Keratinocyte (primary cell): ENCODE measurements at regions not wholly inside any gene's neighbourhood (a gene's known extent, or its start where the extent isn't known, plus 50 kb on each side); places are given as distances from the start of the nearest gene placed in this dataset.

Experiments
- DNase-seq: peaks from one replicate; pipeline ENCODE4 v3.0.0-alpha.2; 2011; ENCODE audit warnings: low read depth, missing footprints, low spot score
- FAIRE-seq: peaks from 2 replicates; lab custom pipeline; 2011; peaks lifted over from hg19 to GRCh38; lab: Jason Lieb, UNC
- H2AFZ ChIP-seq: 2 replicates; pipeline ENCODE4 v1.6.0; 2012; ENCODE audit warnings: low read length, control low read depth, inconsistent platforms; ENCODE audit not compliant: control insufficient read depth
- H3K27ac ChIP-seq: 2 replicates; pipeline ENCODE4 v1.5.1; 2011; ENCODE audit warnings: low read length; ENCODE audit not compliant: control insufficient read depth, insufficient read depth
- H3K27me3 ChIP-seq: 3 replicates; pipeline ENCODE4 v1.6.0; 2011; ENCODE audit warnings: low read length; ENCODE audit not compliant: control insufficient read depth, insufficient read depth; ENCODE audit errors: extremely low read depth
- H3K36me3 ChIP-seq, 2 experiments: 2 replicates in 1 of 2; 3 replicates in 1 of 2; pipeline ENCODE4 v1.5.1; 2011; ENCODE audit warnings: low read length in 2 of 2, mild to moderate bottlenecking in 1 of 2; ENCODE audit not compliant: control insufficient read depth in 2 of 2, insufficient read depth in 2 of 2; ENCODE audit errors: extremely low read depth in 1 of 2
- H3K4me1 ChIP-seq: 3 replicates; pipeline ENCODE4 v1.5.1; 2011; ENCODE audit warnings: low read length; ENCODE audit not compliant: control insufficient read depth, insufficient read depth; ENCODE audit errors: extremely low read depth
- H3K4me2 ChIP-seq: 3 replicates; pipeline ENCODE4 v1.6.0; 2011; ENCODE audit warnings: low read depth, low read length; ENCODE audit not compliant: control insufficient read depth, insufficient read depth; ENCODE audit errors: extremely low read depth
- H3K4me3 ChIP-seq, 3 experiments: fragments of 200-600 bp in 1 of 3; sonication (generic) in 1 of 3; 2 replicates in 2 of 3; 3 replicates in 1 of 3; pipeline ENCODE4 v1.5.1; 2011 to 2016; ENCODE audit warnings: low read length in 3 of 3, mild to moderate bottlenecking in 3 of 3, control low read depth in 2 of 3, inconsistent platforms in 1 of 3, low read depth in 1 of 3, mixed read lengths in 1 of 3, mixed run types in 1 of 3, moderate library complexity in 1 of 3; ENCODE audit not compliant: control insufficient read depth in 2 of 3, insufficient read depth in 2 of 3; ENCODE audit errors: extremely low read depth in 1 of 3
- H3K79me2 ChIP-seq: 2 replicates; pipeline ENCODE4 v1.6.0; 2012; ENCODE audit warnings: low read length; ENCODE audit not compliant: control insufficient read depth, insufficient read depth
- H3K9ac ChIP-seq: 3 replicates; pipeline ENCODE4 v1.6.0; 2011; ENCODE audit warnings: low read length; ENCODE audit not compliant: control insufficient read depth, insufficient read depth; ENCODE audit errors: extremely low read depth
- H3K9me1 ChIP-seq: 3 replicates; pipeline ENCODE4 v1.6.0; 2011; ENCODE audit warnings: low read length; ENCODE audit not compliant: control insufficient read depth, insufficient read depth; ENCODE audit errors: extremely low read depth
- H3K9me3 ChIP-seq: 2 replicates; pipeline ENCODE4 v1.5.1; 2012; ENCODE audit warnings: low read depth, low read length; ENCODE audit not compliant: control insufficient read depth
- H4K20me1 ChIP-seq: 3 replicates; pipeline ENCODE4 v1.6.0; 2011; ENCODE audit warnings: low read length; ENCODE audit not compliant: control insufficient read depth, insufficient read depth; ENCODE audit errors: extremely low read depth
- CTCF ChIP-seq, 3 experiments: IDR thresholded peaks in 1 of 3; conservative IDR thresholded peaks in 1 of 3; optimal IDR thresholded peaks in 1 of 3; 2 replicates in 2 of 3; 3 replicates in 1 of 3; pipeline versions ENCODE3 to v1.5.1; 2011; ENCODE audit warnings: low read length in 3 of 3, mild to moderate bottlenecking in 3 of 3, moderate library complexity in 2 of 3, control low read depth in 1 of 3, inconsistent platforms in 1 of 3; ENCODE audit not compliant: insufficient read depth in 2 of 3; ENCODE audit errors: extremely low read depth in 1 of 3
- EZH2 ChIP-seq: IDR thresholded peaks from one replicate; pipeline ENCODE4 v1.6.1; 2012; ENCODE audit warnings: inconsistent platforms, mild to moderate bottlenecking, low read length, moderate library complexity
- dilution Hi-C: fragments of 300-500 bp; cut with MboI; formaldehyde crosslinking; loops from one replicate; pipeline ENCODE4 v1.7.0; 2020; ENCODE audit warnings: low sequenced_read_pairs; ENCODE audit not compliant: extremely low pct_ligation_motif_present

GRCh38 chr1:87600055-87600850 is 271.6 kb downstream of the LMO4 start:
- DNase-seq (no peak), FAIRE-seq (no peak)
- no peaks in the 10 kb centered on the region for H4K20me1 ChIP-seq
- no peaks in the 10 kb centered on the region for H3K9me1 ChIP-seq
- no peaks in the 10 kb centered on the region for H3K9me3 ChIP-seq
- TF ChIP-seq CTCF (optimal IDR thresholded peaks at IDR 0.05 in 1 of 3, IDR thresholded peaks at IDR 0.05 in 1 of 3, conservative IDR thresholded peaks at IDR 0.05 in 1 of 3; ENCODE audit: extremely low read depth in 1 of 3, insufficient read depth in 2 of 3, low read length in 3 of 3) (no peak), EZH2 (no peak)
- no peaks in the 10 kb centered on the region for H3K4me1 ChIP-seq
- no peak overlapping the region for H3K4me2 ChIP-seq
- no peak overlapping the region for H3K4me3 ChIP-seq
- no peak overlapping the region for H3K9ac ChIP-seq
- dilution Hi-C loops, result no loop called here
- H3K27ac ChIP-seq, result no peak overlapping the region
- no peaks in the 10 kb centered on the region for H3K79me2 ChIP-seq
- H3K36me3 ChIP-seq, result no peaks in the 10 kb centered on the region
- no peak overlapping the region for H2AFZ ChIP-seq
- no peaks in the 10 kb centered on the region for H3K27me3 ChIP-seq

GRCh38 chr1:87600854-87601253 is 272.2 kb downstream of the LMO4 start:
- no peak overlapping the region for H2AFZ ChIP-seq
- DNase-seq, result no peak
- FAIRE-seq, result no peak

More at GRCh38 chr1:87600854-87601253, 272.2 kb downstream of the LMO4 start:
- no peaks in the 10 kb centered on the region for H3K27me3 ChIP-seq
- H3K9ac ChIP-seq, result no peak overlapping the region
- no peak overlapping the region for H3K27ac ChIP-seq
- no peak for TF ChIP-seq EZH2
- no peak for TF ChIP-seq CTCF (optimal IDR thresholded peaks at IDR 0.05 in 1 of 3, IDR thresholded peaks at IDR 0.05 in 1 of 3, conservative IDR thresholded peaks at IDR 0.05 in 1 of 3; ENCODE audit: extremely low read depth in 1 of 3, insufficient read depth in 2 of 3, low read length in 3 of 3)
- no peaks in the 10 kb centered on the region for H3K36me3 ChIP-seq
- H3K9me1 ChIP-seq, result no peaks in the 10 kb centered on the region
- dilution Hi-C loops, result no loop called here
- no peaks in the 10 kb centered on the region for H3K79me2 ChIP-seq
- H3K9me3 ChIP-seq, result no peaks in the 10 kb centered on the region
- H3K4me3 ChIP-seq, result no peak overlapping the region
- no peaks in the 10 kb centered on the region for H3K4me1 ChIP-seq
- no peaks in the 10 kb centered on the region for H4K20me1 ChIP-seq
- H3K4me2 ChIP-seq, result no peak overlapping the region
